GM19328 (cell line): ENCODE measurements at regions not wholly inside any gene's neighbourhood (a gene's known extent, or its start where the extent isn't known, plus 50 kb on each side); places are given as distances from the start of the nearest gene placed in this dataset.
"Not testable (repeated sequence)": the region's sequence is repeated elsewhere in the genome, so short reads cannot be mapped to it uniquely, and the experiment has no call there.

Experiments used
- ATAC-seq: cut with Tn5 transposase; IDR thresholded peaks from one replicate; pipeline ENCODE4 v1.9.1; 2021; ENCODE audit warnings: mild to moderate bottlenecking, moderate library complexity; ENCODE audit not compliant: unreplicated experiment

- ATAC-seq: no peak
Observed at GRCh38 chr10:36026656-36027390, 384.7 kb upstream of the FZD8 start.

GRCh38 chr10:36026081-36026480 lies 384.0 kb upstream of the FZD8 start:
- no peak for ATAC-seq

GRCh38 chr10:36023939-36024338 lies 381.8 kb upstream of the FZD8 start:
- ATAC-seq: no peak

GRCh38 chr10:36021096-36021495 lies 379.0 kb upstream of the FZD8 start:
- ATAC-seq: no peak

- no peak for ATAC-seq
Observed at GRCh38 chr10:36019749-36020148, 377.7 kb upstream of the FZD8 start.

GRCh38 chr10:36018996-36019395 lies 376.9 kb upstream of the FZD8 start:
- no peak for ATAC-seq

- no peak for ATAC-seq
Observed at GRCh38 chr10:36017137-36017536, 375.0 kb upstream of the FZD8 start.

- no peak for ATAC-seq
Observed at GRCh38 chr10:36007369-36007768, 365.3 kb upstream of the FZD8 start.

- no peak for ATAC-seq
Observed at GRCh38 chr10:36003688-36004087, 361.6 kb upstream of the FZD8 start.

- no peak for ATAC-seq
Observed at GRCh38 chr10:36003031-36003600, 361.0 kb upstream of the FZD8 start.

- ATAC-seq: no peak
Observed at GRCh38 chr10:36002445-36002844, 360.3 kb upstream of the FZD8 start.

GRCh38 chr10:36000754-36001153 lies 358.7 kb upstream of the FZD8 start:
- not testable (repeated sequence) for ATAC-seq

- ATAC-seq: no peak
Observed at GRCh38 chr10:35998026-35998425, 355.9 kb upstream of the FZD8 start.

- no peak for ATAC-seq
Observed at GRCh38 chr10:35995485-35995884, 353.4 kb upstream of the FZD8 start.

GRCh38 chr10:35993591-35994515 lies 351.8 kb upstream of the FZD8 start:
- no peak for ATAC-seq

GRCh38 chr10:35992107-35992506 lies 350.0 kb upstream of the FZD8 start:
- no peak for ATAC-seq

- ATAC-seq: no peak
Observed at GRCh38 chr10:35986756-35987502, 344.8 kb upstream of the FZD8 start.

GRCh38 chr10:35979116-35979515 lies 337.0 kb upstream of the FZD8 start:
- no peak for ATAC-seq

GRCh38 chr10:35973912-35974591 lies 332.0 kb upstream of the FZD8 start:
- not testable (repeated sequence) for ATAC-seq

GRCh38 chr10:35972275-35972674 lies 330.2 kb upstream of the FZD8 start:
- no peak for ATAC-seq
